HCT116 (cell line): ENCODE measurements at regions not wholly inside any gene's neighbourhood (a gene's known extent, or its start where the extent isn't known, plus 50 kb on each side); places are given as distances from the start of the nearest gene placed in this dataset.

Experiments
- EZH2 ChIP-seq: fragments of 200-600 bp; sonication (generic); IDR thresholded peaks from 2 replicates; pipeline ENCODE4 v1.6.1; 2017; ENCODE audit warnings: antibody characterized with exemption, mixed run types
- JUND ChIP-seq: IDR thresholded peaks from 2 replicates; pipeline ENCODE4 v1.6.1; 2012
- POLR2AphosphoS5 ChIP-seq: IDR thresholded peaks from 2 replicates; pipeline ENCODE4 v1.6.1; 2011; ENCODE audit warnings: mild to moderate bottlenecking, low read depth, low read length, moderate library complexity
- SIN3A ChIP-seq: IDR thresholded peaks from 2 replicates; pipeline ENCODE4 v1.6.1; 2012; ENCODE audit warnings: low read depth
- YY1 ChIP-seq: IDR thresholded peaks from 2 replicates; pipeline ENCODE4 v1.6.1; 2011; ENCODE audit warnings: low read length, low read depth, moderate library complexity, mild to moderate bottlenecking; ENCODE audit not compliant: insufficient replicate concordance; ENCODE audit errors: extremely low read depth
- ZNF274 ChIP-seq: fragments of 200-500 bp; sonication (Bioruptor generic); IDR thresholded peaks from 2 replicates; pipeline ENCODE4 v1.6.1; 2014; ENCODE audit warnings: mild to moderate bottlenecking, low read depth, low read length, inconsistent platforms
- TF ChIP-seq, protein P1 (sequence below), 3 experiments: fragments of 200-600 bp in 1 of 3; sonication (generic) in 1 of 3; IDR thresholded peaks in 2 of 3; conservative IDR thresholded peaks in 1 of 3; 2 replicates each; pipeline ENCODE4 v1.5.1; 2012 to 2017; ENCODE audit warnings: low read depth in 2 of 3, low read length in 2 of 3, antibody characterized with exemption in 1 of 3, borderline replicate concordance in 1 of 3, control low read depth in 1 of 3, mild to moderate bottlenecking in 1 of 3, mixed read lengths in 1 of 3, mixed run types in 1 of 3, moderate library complexity in 1 of 3; ENCODE audit not compliant: insufficient read depth in 1 of 3
- TF ChIP-seq, protein P2 (sequence below): IDR thresholded peaks from 2 replicates; pipeline ENCODE4 v1.6.1; 2012

DNA sequence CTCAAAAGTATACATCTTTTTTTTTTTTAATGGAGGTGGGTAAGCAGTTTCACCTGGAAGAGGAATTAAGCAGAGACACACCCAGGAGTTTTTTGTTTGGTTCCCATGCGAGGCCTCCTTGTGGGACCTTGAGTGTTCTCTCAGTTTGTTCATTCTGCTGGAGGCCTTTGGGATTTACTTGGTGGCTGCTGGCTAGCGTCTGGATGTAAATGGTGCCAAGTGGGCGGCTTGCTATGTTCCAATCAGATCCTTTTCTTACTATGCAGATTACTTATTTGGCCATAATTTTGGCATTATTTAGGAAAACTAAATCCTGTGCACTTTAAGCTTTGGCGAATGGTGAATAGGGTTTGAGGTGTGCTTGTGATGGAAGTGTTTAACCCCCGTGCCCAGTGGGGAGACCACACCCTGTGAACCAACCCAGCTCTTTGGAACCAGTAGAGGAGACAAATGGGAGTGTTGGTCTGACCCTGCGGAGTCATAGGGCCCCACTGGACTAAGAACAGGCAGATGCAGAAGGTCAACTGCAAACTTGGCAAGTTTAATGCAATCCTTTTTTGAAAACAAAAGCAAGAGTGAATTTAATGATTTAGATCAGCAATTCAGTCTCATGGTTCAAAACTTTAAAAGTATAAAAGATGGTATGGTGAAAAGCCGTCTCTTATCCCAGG is 79.4 kb downstream of the EBLN2 start:
- TF ChIP-seq ZNF274 (no peak), POLR2AphosphoS5 (no peak), JUND (no peak), EZH2 (no peak), YY1 (no peak), SIN3A (no peak)
- TF ChIP-seq, protein P1, sequence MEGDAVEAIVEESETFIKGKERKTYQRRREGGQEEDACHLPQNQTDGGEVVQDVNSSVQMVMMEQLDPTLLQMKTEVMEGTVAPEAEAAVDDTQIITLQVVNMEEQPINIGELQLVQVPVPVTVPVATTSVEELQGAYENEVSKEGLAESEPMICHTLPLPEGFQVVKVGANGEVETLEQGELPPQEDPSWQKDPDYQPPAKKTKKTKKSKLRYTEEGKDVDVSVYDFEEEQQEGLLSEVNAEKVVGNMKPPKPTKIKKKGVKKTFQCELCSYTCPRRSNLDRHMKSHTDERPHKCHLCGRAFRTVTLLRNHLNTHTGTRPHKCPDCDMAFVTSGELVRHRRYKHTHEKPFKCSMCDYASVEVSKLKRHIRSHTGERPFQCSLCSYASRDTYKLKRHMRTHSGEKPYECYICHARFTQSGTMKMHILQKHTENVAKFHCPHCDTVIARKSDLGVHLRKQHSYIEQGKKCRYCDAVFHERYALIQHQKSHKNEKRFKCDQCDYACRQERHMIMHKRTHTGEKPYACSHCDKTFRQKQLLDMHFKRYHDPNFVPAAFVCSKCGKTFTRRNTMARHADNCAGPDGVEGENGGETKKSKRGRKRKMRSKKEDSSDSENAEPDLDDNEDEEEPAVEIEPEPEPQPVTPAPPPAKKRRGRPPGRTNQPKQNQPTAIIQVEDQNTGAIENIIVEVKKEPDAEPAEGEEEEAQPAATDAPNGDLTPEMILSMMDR (IDR thresholded peaks at IDR 0.05 in 2 of 3, conservative IDR thresholded peaks at IDR 0.05 in 1 of 3; ENCODE audit: borderline replicate concordance in 1 of 3, insufficient read depth in 1 of 3, low read depth in 2 of 3, low read length in 2 of 3), result no peak
- TF ChIP-seq, protein P2, sequence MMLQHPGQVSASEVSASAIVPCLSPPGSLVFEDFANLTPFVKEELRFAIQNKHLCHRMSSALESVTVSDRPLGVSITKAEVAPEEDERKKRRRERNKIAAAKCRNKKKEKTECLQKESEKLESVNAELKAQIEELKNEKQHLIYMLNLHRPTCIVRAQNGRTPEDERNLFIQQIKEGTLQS, result no peak
